GM12878 (cell line): ENCODE measurements at regions not wholly inside any gene's neighbourhood (a gene's known extent, or its start where the extent isn't known, plus 50 kb on each side); places are given as distances from the start of the nearest gene placed in this dataset.

ENCODE experiments used
- BCL3 ChIP-seq: IDR thresholded peaks from 2 replicates; pipeline ENCODE4 v1.6.1; 2011; ENCODE audit warnings: borderline replicate concordance, low read depth, mild to moderate bottlenecking, moderate library complexity, low read length; ENCODE audit not compliant: insufficient read depth, poor library complexity, severe bottlenecking
- BHLHE40 ChIP-seq, 2 experiments: fragments of 450-650 bp in 1 of 2; IDR thresholded peaks; 2 replicates each; pipeline ENCODE4 v1.6.1; 2011 to 2017; ENCODE audit warnings: low read depth in 2 of 2, borderline replicate concordance in 1 of 2, improper control_type of control experiment in 1 of 2, low read length in 1 of 2, mild to moderate bottlenecking in 1 of 2
- BMI1 ChIP-seq: fragments of 450-650 bp; IDR thresholded peaks from 2 replicates; pipeline ENCODE4 v1.6.1; 2016; ENCODE audit warnings: mild to moderate bottlenecking, moderate library complexity, borderline replicate concordance
- E4F1 ChIP-seq: fragments of 450-650 bp; IDR thresholded peaks from 2 replicates; pipeline ENCODE4 v1.6.1; 2018; ENCODE audit warnings: borderline replicate concordance, mild to moderate bottlenecking; ENCODE audit not compliant: partially characterized antibody
- IKZF2 ChIP-seq, 2 experiments: fragments of 450-650 bp; IDR thresholded peaks; 2 replicates each; pipeline ENCODE4 v1.6.1; 2017; ENCODE audit warnings: mild to moderate bottlenecking in 2 of 2, moderate library complexity in 2 of 2
- NFXL1 ChIP-seq: fragments of 450-650 bp; IDR thresholded peaks from 2 replicates; pipeline ENCODE4 v1.6.1; 2017; ENCODE audit warnings: antibody characterized with exemption, mild to moderate bottlenecking, borderline replicate concordance
- TARDBP ChIP-seq: IDR thresholded peaks from 2 replicates; pipeline ENCODE4 v1.6.1; 2016; ENCODE audit warnings: borderline replicate concordance
- TBL1XR1 ChIP-seq: IDR thresholded peaks from 2 replicates; pipeline ENCODE4 v1.6.1; 2012; ENCODE audit warnings: low read depth, low read length, improper control_type of control experiment
- TCF7 ChIP-seq: IDR thresholded peaks from 2 replicates; pipeline ENCODE4 v1.6.1; 2014; ENCODE audit warnings: antibody characterized with exemption, borderline replicate concordance
- YY1 ChIP-seq: IDR thresholded peaks from 2 replicates; pipeline ENCODE4 v1.6.1; 2011; ENCODE audit warnings: low read depth, mild to moderate bottlenecking, low read length
- ZBTB4 ChIP-seq: fragments of 450-650 bp; formaldehyde crosslinking; IDR thresholded peaks from 2 replicates; pipeline ENCODE4 v1.4.0; 2022; ENCODE audit warnings: mild to moderate bottlenecking, moderate library complexity
- ZNF207 ChIP-seq: fragments of 450-650 bp; IDR thresholded peaks from 2 replicates; pipeline ENCODE4 v1.6.1; 2014; ENCODE audit warnings: antibody characterized with exemption, mild to moderate bottlenecking, borderline replicate concordance
- TF ChIP-seq, protein P1 (sequence below): fragments of 450-650 bp; formaldehyde crosslinking; IDR thresholded peaks from 2 replicates; pipeline ENCODE4 v1.4.0; 2020; ENCODE audit warnings: mild to moderate bottlenecking, moderate library complexity

- TF ChIP-seq ZBTB4: no peak
- TF ChIP-seq BHLHE40 (IDR thresholded peaks at IDR 0.05; ENCODE audit: borderline replicate concordance in 1 of 2, low read depth in 2 of 2, low read length in 1 of 2): no peak
- TF ChIP-seq ZNF207: no peak
- TF ChIP-seq YY1: no peak
- TF ChIP-seq BMI1: no peak
- no peak for TF ChIP-seq IKZF2 (IDR thresholded peaks at IDR 0.05)
- TF ChIP-seq TARDBP: no peak
- TF ChIP-seq BCL3: no peak
- TF ChIP-seq, protein P1, sequence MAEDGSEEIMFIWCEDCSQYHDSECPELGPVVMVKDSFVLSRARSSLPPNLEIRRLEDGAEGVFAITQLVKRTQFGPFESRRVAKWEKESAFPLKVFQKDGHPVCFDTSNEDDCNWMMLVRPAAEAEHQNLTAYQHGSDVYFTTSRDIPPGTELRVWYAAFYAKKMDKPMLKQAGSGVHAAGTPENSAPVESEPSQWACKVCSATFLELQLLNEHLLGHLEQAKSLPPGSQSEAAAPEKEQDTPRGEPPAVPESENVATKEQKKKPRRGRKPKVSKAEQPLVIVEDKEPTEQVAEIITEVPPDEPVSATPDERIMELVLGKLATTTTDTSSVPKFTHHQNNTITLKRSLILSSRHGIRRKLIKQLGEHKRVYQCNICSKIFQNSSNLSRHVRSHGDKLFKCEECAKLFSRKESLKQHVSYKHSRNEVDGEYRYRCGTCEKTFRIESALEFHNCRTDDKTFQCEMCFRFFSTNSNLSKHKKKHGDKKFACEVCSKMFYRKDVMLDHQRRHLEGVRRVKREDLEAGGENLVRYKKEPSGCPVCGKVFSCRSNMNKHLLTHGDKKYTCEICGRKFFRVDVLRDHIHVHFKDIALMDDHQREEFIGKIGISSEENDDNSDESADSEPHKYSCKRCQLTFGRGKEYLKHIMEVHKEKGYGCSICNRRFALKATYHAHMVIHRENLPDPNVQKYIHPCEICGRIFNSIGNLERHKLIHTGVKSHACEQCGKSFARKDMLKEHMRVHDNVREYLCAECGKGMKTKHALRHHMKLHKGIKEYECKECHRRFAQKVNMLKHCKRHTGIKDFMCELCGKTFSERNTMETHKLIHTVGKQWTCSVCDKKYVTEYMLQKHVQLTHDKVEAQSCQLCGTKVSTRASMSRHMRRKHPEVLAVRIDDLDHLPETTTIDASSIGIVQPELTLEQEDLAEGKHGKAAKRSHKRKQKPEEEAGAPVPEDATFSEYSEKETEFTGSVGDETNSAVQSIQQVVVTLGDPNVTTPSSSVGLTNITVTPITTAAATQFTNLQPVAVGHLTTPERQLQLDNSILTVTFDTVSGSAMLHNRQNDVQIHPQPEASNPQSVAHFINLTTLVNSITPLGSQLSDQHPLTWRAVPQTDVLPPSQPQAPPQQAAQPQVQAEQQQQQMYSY (CRISPR knock-in tag): no peak
- no peak for TF ChIP-seq TBL1XR1
- no peak for TF ChIP-seq NFXL1
- no peak for TF ChIP-seq E4F1
- no peak for TF ChIP-seq TCF7
These were observed 575.2 kb downstream of the CCDC171 start (continued) for GRCh38 chr9:16128003-16128402.
